ENCODE measurements at regions not wholly inside any gene's neighbourhood (a gene's known extent, or its start where the extent isn't known, plus 50 kb on each side); places are given as distances from the start of the nearest gene placed in this dataset.
A peak's percentile ranks its signal among the peaks of the same experiment; 100 is the strongest.

- intact Hi-C loops (cut with DNase I), result no loop called here
Observed at GRCh38 chr3:22216601-22217000, 465.6 kb upstream of the ZNF385D start.

GRCh38 chr3:22225161-22225560 lies 474.2 kb upstream of the ZNF385D start:
- Histone ChIP-seq H3K27me3 (no peaks in the 10 kb centered on the region), H3K36me3 (no peaks in the 10 kb centered on the region), H3K27ac (no peak overlapping the region), H3K4me3 (no peak overlapping the region), H3K4me1 (no peaks in the 10 kb centered on the region), H3K9me3 (peaks cover 0 to 7% of the 10 kb centered on the region in 2 donors)
- no peak for TF ChIP-seq CTCF (IDR thresholded peaks at IDR 0.05)
- ATAC-seq (no peak), DNase-seq (peak in 1 of 4 donors; percentile 23)
- intact Hi-C loops (cut with DNase I), result no loop called here

More at GRCh38 chr3:22216601-22217000, 465.6 kb upstream of the ZNF385D start:
- Histone ChIP-seq H3K27me3 (no peaks in the 10 kb centered on the region), H3K4me3 (no peak overlapping the region), H3K27ac (no peak overlapping the region), H3K4me1 (no peaks in the 10 kb centered on the region), H3K9me3 (no peaks in the 10 kb centered on the region), H3K36me3 (no peaks in the 10 kb centered on the region)
- TF ChIP-seq CTCF (IDR thresholded peaks at IDR 0.05), result no peak
- no peak for ATAC-seq
- DNase-seq, result no peak

- no peak for ATAC-seq
- no peak for DNase-seq
- Histone ChIP-seq H3K36me3 (no peaks in the 10 kb centered on the region), H3K27me3 (no peaks in the 10 kb centered on the region), H3K4me3 (no peak overlapping the region), H3K9me3 (peaks cover 0 to 12% of the 10 kb centered on the region in 2 donors), H3K4me1 (no peaks in the 10 kb centered on the region), H3K27ac (no peak overlapping the region)
- TF ChIP-seq CTCF (IDR thresholded peaks at IDR 0.05), result no peak
- intact Hi-C loops (cut with DNase I), result no loop called here
Observed at GRCh38 chr3:22228705-22229104, 477.7 kb upstream of the ZNF385D start.

GRCh38 chr3:22231061-22231460 lies 480.1 kb upstream of the ZNF385D start:
- H3K27me3 ChIP-seq, result no peaks in the 10 kb centered on the region
- no peak for ATAC-seq
- DNase-seq, result no peak
- H3K4me3 ChIP-seq, result no peak overlapping the region
- no peaks in the 10 kb centered on the region for H3K36me3 ChIP-seq
- H3K4me1 ChIP-seq, result no peaks in the 10 kb centered on the region
- peaks cover 0 to 12% of the 10 kb centered on the region in 2 donors for H3K9me3 ChIP-seq
- H3K27ac ChIP-seq, result no peak overlapping the region
- intact Hi-C loops (cut with DNase I), result no loop called here
- no peak for TF ChIP-seq CTCF (IDR thresholded peaks at IDR 0.05)

- H3K36me3 ChIP-seq, result no peaks in the 10 kb centered on the region
- no peaks in the 10 kb centered on the region for H3K4me1 ChIP-seq
- no peak for ATAC-seq
- intact Hi-C loops (cut with DNase I), result no loop called here
- no peak for DNase-seq
- no peak overlapping the region for H3K4me3 ChIP-seq
- H3K27ac ChIP-seq, result no peak overlapping the region
- no peak for TF ChIP-seq CTCF (IDR thresholded peaks at IDR 0.05)
- no peaks in the 10 kb centered on the region for H3K27me3 ChIP-seq
- H3K9me3 ChIP-seq, result peaks cover 0 to 5% of the 10 kb centered on the region in 2 donors
Observed at GRCh38 chr3:22236490-22237270, 485.7 kb upstream of the ZNF385D start.

Measured in left lung (tissue), 4 donors.